GM18951 (cell line): ENCODE measurements at regions not wholly inside any gene's neighbourhood (a gene's known extent, or its start where the extent isn't known, plus 50 kb on each side); places are given as distances from the start of the nearest gene placed in this dataset.

Experiments used
- POLR2A ChIP-seq: IDR thresholded peaks from 4 replicates; pipeline ENCODE4 v1.6.1; 2011; ENCODE audit warnings: mild to moderate bottlenecking; ENCODE audit not compliant: insufficient read length, insufficient read depth; ENCODE audit errors: extremely low read depth
- in situ Hi-C: fragments of 300-500 bp; cut with MboI; formaldehyde crosslinking; loops from one replicate; pipeline ENCODE4 v1.12.0; 2022; ENCODE audit warnings: low sequenced_read_pairs, mixed read lengths, inconsistent platforms; ENCODE audit not compliant: unreplicated experiment

- in situ Hi-C loops: no loop called here
- no peak for TF ChIP-seq POLR2A
Measured at GRCh38 chr1:38330799-38331198, 284.2 kb upstream of the POU3F1 start.

- TF ChIP-seq POLR2A: no peak
- in situ Hi-C loops: no loop called here
Measured at GRCh38 chr1:38329644-38330043, 283.1 kb upstream of the POU3F1 start.

GRCh38 chr1:38328278-38329035 is 281.9 kb upstream of the POU3F1 start:
- no peak for TF ChIP-seq POLR2A
- in situ Hi-C loops: no loop called here

DNA sequence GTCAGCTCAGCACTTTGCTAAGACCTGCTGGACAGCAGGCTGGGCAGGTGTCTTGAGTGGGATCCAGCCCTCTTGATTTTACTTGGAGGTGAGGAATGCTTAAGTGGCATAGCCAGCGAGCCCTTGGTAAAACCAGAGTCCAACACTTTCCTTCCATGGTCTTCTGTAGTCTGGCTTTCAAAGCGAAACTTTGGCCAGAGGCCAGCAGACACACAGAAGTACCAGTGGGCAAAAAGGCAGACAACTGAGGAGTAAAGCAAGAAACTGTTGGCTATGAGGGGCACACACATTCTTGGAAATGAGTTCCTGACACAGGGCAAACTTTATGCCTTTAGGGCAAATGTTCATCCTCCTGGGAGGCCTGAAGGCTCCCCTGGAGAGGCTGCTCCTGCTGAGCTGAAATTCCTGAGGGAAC is 281.0 kb upstream of the POU3F1 start:
- in situ Hi-C loops: no loop called here
- TF ChIP-seq POLR2A: no peak

DNA sequence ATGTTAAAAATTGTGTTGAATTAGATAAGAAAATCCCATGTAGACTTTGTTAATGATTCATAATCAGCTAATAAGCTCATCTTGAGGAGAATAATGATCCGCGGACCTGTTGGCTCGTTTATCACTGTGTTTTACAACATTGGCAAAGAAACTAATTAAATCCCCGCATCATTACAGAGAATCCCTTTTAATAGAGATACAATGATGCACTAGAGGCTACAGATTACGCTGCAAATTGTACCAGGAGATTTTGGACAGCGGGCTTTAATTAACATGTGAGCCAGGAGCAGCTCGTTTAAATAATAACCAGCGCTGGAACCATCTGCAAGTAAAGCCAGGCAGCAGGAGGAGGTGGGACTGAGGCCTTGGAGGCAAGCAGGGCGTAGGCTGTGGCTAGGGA is 280.3 kb upstream of the POU3F1 start:
- in situ Hi-C loops: no loop called here
- no peak for TF ChIP-seq POLR2A

- in situ Hi-C loops: no loop called here
- TF ChIP-seq POLR2A: no peak
Measured at GRCh38 chr1:38326135-38326534, 279.5 kb upstream of the POU3F1 start.

DNA sequence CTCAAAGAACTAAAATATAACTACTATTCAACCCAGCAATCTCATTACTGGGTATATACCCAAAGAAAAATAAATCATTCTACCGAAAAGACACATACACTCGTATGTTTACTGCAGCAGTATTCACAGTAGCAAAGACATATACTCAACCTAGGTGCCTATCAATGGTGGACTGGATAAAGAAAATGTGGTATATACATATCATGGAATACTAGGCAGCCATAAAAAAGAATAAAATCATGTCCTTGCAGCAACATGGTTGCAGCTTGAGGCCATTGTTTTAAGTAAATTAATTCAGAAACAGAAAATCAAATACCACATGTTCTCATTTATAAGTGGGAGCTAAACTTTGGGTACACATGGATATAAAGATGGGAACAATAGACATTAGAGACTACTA is 266.2 kb upstream of the POU3F1 start:
- in situ Hi-C loops: no loop called here
- TF ChIP-seq POLR2A: no peak

DNA sequence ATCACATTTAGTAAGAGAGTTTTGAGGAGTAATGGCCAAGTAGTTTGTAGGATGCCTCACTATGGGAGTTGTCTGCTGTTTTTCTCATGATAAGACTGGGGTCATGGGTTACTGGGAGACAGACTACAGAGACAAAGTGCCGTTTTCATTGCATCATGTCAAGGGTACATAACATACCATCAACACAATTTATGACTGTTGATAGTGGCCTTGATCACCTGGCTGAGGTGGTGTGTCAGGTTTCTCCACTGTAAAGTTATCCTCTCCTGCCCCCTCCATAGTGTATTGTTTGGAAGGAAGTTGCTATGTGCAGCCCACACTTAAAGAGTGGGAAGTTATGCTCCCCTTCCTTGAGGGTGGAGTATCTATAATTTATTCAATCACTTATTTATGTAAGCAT is 263.5 kb upstream of the POU3F1 start:
- in situ Hi-C loops: no loop called here

DNA sequence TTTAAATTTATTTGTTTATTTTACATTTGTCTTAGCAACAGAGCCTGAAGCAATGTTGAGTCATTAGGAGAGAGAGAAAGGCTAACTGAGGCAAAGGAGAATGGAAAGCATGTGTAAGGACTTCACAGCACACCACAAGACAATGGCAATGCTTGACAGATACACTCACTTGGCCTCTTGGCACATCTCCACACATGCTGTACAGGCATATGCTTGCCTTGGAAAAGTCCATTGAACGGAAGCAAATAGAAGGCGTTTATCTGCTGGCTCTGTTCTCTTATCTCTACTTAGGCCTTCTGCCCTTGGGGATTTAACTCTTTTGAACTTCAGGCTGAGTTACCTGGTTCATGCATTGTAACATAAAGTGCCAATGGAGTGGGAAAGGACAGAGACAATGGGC is 262.2 kb upstream of the POU3F1 start:
- no peak for TF ChIP-seq POLR2A
- in situ Hi-C loops: no loop called here

More for the DNA sequence above, 263.5 kb upstream of the POU3F1 start:
- TF ChIP-seq POLR2A: no peak

GRCh38 chr1:38305666-38306065 is 259.1 kb upstream of the POU3F1 start:
- in situ Hi-C loops: no loop called here
- TF ChIP-seq POLR2A: no peak

GRCh38 chr1:38303843-38304242 is 257.2 kb upstream of the POU3F1 start:
- in situ Hi-C loops: no loop called here
- TF ChIP-seq POLR2A: no peak

DNA sequence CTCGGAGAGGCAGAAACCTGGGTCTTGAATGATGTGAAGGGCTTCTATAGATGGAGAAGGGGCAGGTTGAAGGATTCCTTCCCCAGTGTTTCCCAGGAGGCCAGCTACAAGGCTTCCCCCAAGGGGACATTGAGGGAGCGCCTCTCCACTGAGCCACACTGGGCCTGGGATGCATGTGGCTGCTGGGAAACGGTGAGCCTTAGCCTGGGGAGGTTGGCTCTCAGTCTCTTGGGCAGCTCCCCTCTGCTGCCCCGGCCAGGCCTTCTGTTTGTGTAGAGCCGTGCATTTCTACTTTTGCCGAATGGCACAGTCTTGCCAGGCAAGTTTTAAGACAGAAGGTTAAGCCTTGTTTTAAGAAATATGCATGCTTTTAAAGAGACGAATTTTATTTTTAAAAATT is 254.4 kb upstream of the POU3F1 start:
- in situ Hi-C loops: no loop called here
- TF ChIP-seq POLR2A: no peak

DNA sequence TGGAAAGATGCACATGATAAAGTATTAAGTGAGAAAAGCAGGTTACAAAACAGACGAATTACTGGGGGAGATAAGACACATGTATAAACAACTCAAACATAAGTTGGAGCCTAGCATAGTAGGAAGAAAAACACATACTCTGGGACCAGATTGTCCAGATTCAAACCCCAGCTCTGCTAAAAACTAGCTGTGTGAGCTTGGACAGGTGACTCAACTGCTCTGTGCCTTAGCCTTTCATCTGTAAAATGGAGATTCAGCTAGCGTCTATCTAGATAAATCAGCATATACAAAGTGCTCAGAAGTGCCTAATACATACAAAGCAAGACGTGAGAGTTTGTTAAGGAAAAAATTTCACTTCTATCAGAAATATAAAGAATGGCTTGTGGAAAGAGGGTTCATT is 254.0 kb upstream of the POU3F1 start:
- no peak for TF ChIP-seq POLR2A
- in situ Hi-C loops: no loop called here

- in situ Hi-C loops: no loop called here
- no peak for TF ChIP-seq POLR2A
Measured at GRCh38 chr1:38297842-38298241, 251.2 kb upstream of the POU3F1 start.

DNA sequence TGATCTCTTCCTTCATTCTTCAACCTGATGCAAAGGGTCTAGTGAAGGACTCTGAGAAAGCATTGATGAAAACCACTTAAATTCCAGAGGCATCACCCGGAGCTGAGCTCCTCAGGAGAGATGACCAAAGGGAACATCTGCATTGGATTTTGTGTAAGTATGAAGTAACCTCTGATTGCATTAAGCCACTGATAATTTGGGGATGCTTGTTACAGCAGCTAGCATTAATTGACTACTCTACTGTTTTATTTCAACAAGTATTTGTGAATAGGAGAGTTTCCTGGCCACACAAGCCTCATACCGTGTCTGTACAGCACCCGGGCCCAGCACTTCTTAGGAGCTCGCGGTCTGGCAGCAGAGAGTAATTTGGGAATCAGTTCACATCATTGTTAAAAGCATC is 250.7 kb upstream of the POU3F1 start:
- no peak for TF ChIP-seq POLR2A
- in situ Hi-C loops: no loop called here
